Colonic mucosa (tissue), 4 donors: ENCODE measurements at regions not wholly inside any gene's neighbourhood (a gene's known extent, or its start where the extent isn't known, plus 50 kb on each side); places are given as distances from the start of the nearest gene placed in this dataset.

Experiments used
- DNase-seq: peaks from one replicate; pipeline ENCODE4 v3.0.0-alpha.2; 2020
- H3K27ac ChIP-seq: fragments of 200-600 bp; one replicate; pipeline ENCODE4 v1.8.0; 2021
- H3K27me3 ChIP-seq: fragments of 200-600 bp; one replicate; pipeline ENCODE4 v1.8.0; 2021
- H3K36me3 ChIP-seq: fragments of 200-600 bp; one replicate; pipeline ENCODE4 v1.8.0; 2021
- H3K4me1 ChIP-seq: fragments of 200-600 bp; one replicate; pipeline ENCODE4 v1.8.0; 2021; ENCODE audit warnings: mild to moderate bottlenecking
- H3K4me3 ChIP-seq: fragments of 200-600 bp; one replicate; pipeline ENCODE4 v1.8.0; 2021
- H3K9ac ChIP-seq, 2 donors: one replicate each; pipeline ENCODE4 v1.7.0; 2013; ENCODE audit warnings: control low read depth in 2 of 2, low read depth in 2 of 2, low read length in 2 of 2
- H3K9me3 ChIP-seq: fragments of 200-600 bp; one replicate; pipeline ENCODE4 v1.8.0; 2021
- intact Hi-C: fragments of 100-400 bp; cut with DNase I; formaldehyde crosslinking; loops from one replicate; pipeline ENCODE4 v1.14.1; 2022
- TF ChIP-seq, protein P1 (sequence below): fragments of 200-600 bp; IDR thresholded peaks from one replicate; pipeline ENCODE4 v1.8.0; 2022; ENCODE audit warnings: antibody characterized with exemption, mild to moderate bottlenecking
- donor health status: healthy.
- donor health status: DM: no; HTN: no; CAD: no.
- donor health status: DM: no; HTN: no; CAD: no.

DNA sequence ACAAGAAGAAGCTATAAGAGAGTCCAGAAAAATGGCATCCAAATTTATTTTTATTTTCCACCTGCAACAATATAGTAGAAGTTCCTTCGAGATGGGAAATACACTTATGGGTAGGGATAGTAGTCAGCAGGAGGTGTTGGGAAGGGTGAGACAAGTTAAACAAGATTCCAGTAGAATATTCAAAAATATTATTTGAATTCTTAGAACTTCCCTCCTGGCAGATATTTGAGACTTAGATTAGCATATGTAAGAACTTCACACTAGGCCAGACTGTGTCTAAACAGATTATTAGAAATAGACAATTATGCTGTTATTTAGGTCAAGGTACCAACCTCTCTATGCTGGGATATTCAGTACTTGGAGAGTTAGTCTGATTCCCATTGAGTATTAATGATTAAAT lies 108.7 kb downstream of the PLK2 start:
- Histone ChIP-seq H3K27me3 (no peaks in the 10 kb centered on the region), H3K4me3 (no peak overlapping the region), H3K9ac (no peak overlapping the region), H3K27ac (no peak overlapping the region), H3K9me3 (no peaks in the 10 kb centered on the region), H3K4me1 (no peaks in the 10 kb centered on the region), H3K36me3 (no peaks in the 10 kb centered on the region)
- DNase-seq: no peak
- intact Hi-C loops: no loop called here
- TF ChIP-seq, protein P1, sequence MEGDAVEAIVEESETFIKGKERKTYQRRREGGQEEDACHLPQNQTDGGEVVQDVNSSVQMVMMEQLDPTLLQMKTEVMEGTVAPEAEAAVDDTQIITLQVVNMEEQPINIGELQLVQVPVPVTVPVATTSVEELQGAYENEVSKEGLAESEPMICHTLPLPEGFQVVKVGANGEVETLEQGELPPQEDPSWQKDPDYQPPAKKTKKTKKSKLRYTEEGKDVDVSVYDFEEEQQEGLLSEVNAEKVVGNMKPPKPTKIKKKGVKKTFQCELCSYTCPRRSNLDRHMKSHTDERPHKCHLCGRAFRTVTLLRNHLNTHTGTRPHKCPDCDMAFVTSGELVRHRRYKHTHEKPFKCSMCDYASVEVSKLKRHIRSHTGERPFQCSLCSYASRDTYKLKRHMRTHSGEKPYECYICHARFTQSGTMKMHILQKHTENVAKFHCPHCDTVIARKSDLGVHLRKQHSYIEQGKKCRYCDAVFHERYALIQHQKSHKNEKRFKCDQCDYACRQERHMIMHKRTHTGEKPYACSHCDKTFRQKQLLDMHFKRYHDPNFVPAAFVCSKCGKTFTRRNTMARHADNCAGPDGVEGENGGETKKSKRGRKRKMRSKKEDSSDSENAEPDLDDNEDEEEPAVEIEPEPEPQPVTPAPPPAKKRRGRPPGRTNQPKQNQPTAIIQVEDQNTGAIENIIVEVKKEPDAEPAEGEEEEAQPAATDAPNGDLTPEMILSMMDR: no peak

- DNase-seq: no peak
- intact Hi-C loops: no loop called here
- no peak overlapping the region for H3K9ac ChIP-seq
- no peaks in the 10 kb centered on the region for H3K9me3 ChIP-seq
- no peaks in the 10 kb centered on the region for H3K36me3 ChIP-seq
- TF ChIP-seq, protein P1: no peak
- H3K4me1 ChIP-seq: no peaks in the 10 kb centered on the region
- H3K27me3 ChIP-seq: no peaks in the 10 kb centered on the region
- H3K27ac ChIP-seq: no peak overlapping the region
- H3K4me3 ChIP-seq: no peak overlapping the region
Observed at GRCh38 chr5:58348996-58349728, 110.7 kb downstream of the PLK2 start.

- no peak overlapping the region for H3K9ac ChIP-seq
- H3K4me3 ChIP-seq: no peak overlapping the region
- intact Hi-C loops: no loop called here
- no peaks in the 10 kb centered on the region for H3K36me3 ChIP-seq
- H3K4me1 ChIP-seq: no peaks in the 10 kb centered on the region
- TF ChIP-seq, protein P1: no peak
- H3K27ac ChIP-seq: no peak overlapping the region
- DNase-seq: no peak
- H3K9me3 ChIP-seq: no peaks in the 10 kb centered on the region
- no peaks in the 10 kb centered on the region for H3K27me3 ChIP-seq
Observed at GRCh38 chr5:58346041-58346440, 113.8 kb downstream of the PLK2 start.

GRCh38 chr5:58341476-58341875 lies 118.4 kb downstream of the PLK2 start:
- H3K27ac ChIP-seq: no peak overlapping the region
- no peaks in the 10 kb centered on the region for H3K27me3 ChIP-seq
- DNase-seq: no peak
- intact Hi-C loops: no loop called here
- TF ChIP-seq, protein P1: no peak
- no peaks in the 10 kb centered on the region for H3K9me3 ChIP-seq
- no peak overlapping the region for H3K4me3 ChIP-seq
- H3K4me1 ChIP-seq: no peaks in the 10 kb centered on the region
- H3K9ac ChIP-seq: no peak overlapping the region
- no peaks in the 10 kb centered on the region for H3K36me3 ChIP-seq

DNA sequence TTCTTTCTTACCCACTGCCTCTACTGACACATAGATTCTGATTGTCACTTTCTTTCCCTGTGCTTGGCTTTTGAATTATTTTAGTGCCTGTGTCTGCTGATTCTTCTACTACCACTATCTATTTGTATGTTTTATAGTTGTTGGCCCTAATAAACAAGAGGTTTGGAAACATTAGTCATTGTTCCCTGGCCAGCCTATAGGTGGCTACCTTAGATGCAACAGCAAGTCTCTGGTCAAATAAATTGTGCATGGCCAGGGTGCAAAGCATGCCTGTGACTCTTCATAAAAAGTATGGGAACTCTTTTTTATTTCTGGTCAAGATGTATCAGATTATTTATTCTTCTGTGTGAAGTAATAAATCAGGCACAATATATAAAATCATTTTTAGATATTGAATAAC lies 124.4 kb downstream of the PLK2 start:
- H3K4me3 ChIP-seq: no peak overlapping the region
- H3K27me3 ChIP-seq: no peaks in the 10 kb centered on the region
- intact Hi-C loops: no loop called here
- H3K4me1 ChIP-seq: no peaks in the 10 kb centered on the region
- H3K27ac ChIP-seq: no peak overlapping the region
- H3K36me3 ChIP-seq: no peaks in the 10 kb centered on the region
- TF ChIP-seq, protein P1: no peak
- DNase-seq: no peak
- no peaks in the 10 kb centered on the region for H3K9me3 ChIP-seq
- H3K9ac ChIP-seq: no peak overlapping the region
